CD8-positive, alpha-beta memory T cell (primary cell): ENCODE measurements at regions not wholly inside any gene's neighbourhood (a gene's known extent, or its start where the extent isn't known, plus 50 kb on each side); places are given as distances from the start of the nearest gene placed in this dataset.

Experiments
- CTCF ChIA-PET: fragments of 350-600 bp; sonication (Branson Sonifier 250); formaldehyde crosslinking; loops from one replicate; lab custom pipeline; 2021; ENCODE audit warnings: antibody characterized with exemption; lab: Charles Lee
- POLR2A ChIA-PET: fragments of 350-600 bp; sonication (Branson Sonifier 250); formaldehyde crosslinking; loops from one replicate; lab custom pipeline; 2021; ENCODE audit warnings: antibody characterized with exemption; lab: Charles Lee
- DNase-seq, 5 donors: peaks; one replicate each; pipeline versions ENCODE4 v3.0.0 to v3.0.0-alpha.2; 2020 to 2022; ENCODE audit warnings: mixed read lengths in 1 of 5
- H3K27ac ChIP-seq: one replicate; pipeline ENCODE4 v1.7.0; 2013; ENCODE audit warnings: low read depth, mild to moderate bottlenecking, low read length, moderate library complexity
- H3K27me3 ChIP-seq: 2 replicates; pipeline ENCODE4 v1.7.0; 2013; ENCODE audit warnings: low read length, mild to moderate bottlenecking; ENCODE audit not compliant: insufficient read depth, poor library complexity, severe bottlenecking
- H3K36me3 ChIP-seq: 2 replicates; pipeline ENCODE4 v1.7.0; 2013; ENCODE audit warnings: mild to moderate bottlenecking, low read length, moderate library complexity; ENCODE audit not compliant: insufficient read depth
- H3K4me1 ChIP-seq: 2 replicates; pipeline ENCODE4 v1.7.0; 2013; ENCODE audit warnings: mild to moderate bottlenecking, low read length, moderate library complexity; ENCODE audit not compliant: insufficient read depth
- H3K4me3 ChIP-seq: 2 replicates; pipeline ENCODE4 v1.7.0; 2013; ENCODE audit warnings: mild to moderate bottlenecking, low read length
- H3K9me3 ChIP-seq: 2 replicates; pipeline ENCODE4 v1.7.0; 2013; ENCODE audit warnings: mild to moderate bottlenecking, low read length
- H3K27ac Mint-ChIP-seq, 8 donors: one replicate each; pipeline ENCODE4 v1.8.0; 2020 to 2021; ENCODE audit warnings: mixed read lengths in 8 of 8, mild to moderate bottlenecking in 6 of 8, inconsistent platforms in 3 of 8, moderate library complexity in 3 of 8
- H3K27me3 Mint-ChIP-seq, 2 donors: one replicate each; pipeline ENCODE4 v1.8.0; 2020 to 2021; ENCODE audit warnings: mixed read lengths in 2 of 2, mild to moderate bottlenecking in 1 of 2, moderate library complexity in 1 of 2
- H3K36me3 Mint-ChIP-seq, 3 donors: one replicate each; pipeline ENCODE4 v1.8.0; 2020 to 2021; ENCODE audit warnings: mixed read lengths in 3 of 3, inconsistent platforms in 1 of 3, mild to moderate bottlenecking in 1 of 3
- H3K4me1 Mint-ChIP-seq, 3 donors: one replicate each; pipeline ENCODE4 v1.8.0; 2020 to 2021; ENCODE audit warnings: mixed read lengths in 3 of 3, inconsistent platforms in 1 of 3, mild to moderate bottlenecking in 1 of 3
- H3K4me3 Mint-ChIP-seq, 7 donors: one replicate each; pipeline ENCODE4 v1.8.0; 2020 to 2021; ENCODE audit warnings: mixed read lengths in 7 of 7, mild to moderate bottlenecking in 6 of 7, moderate library complexity in 4 of 7, inconsistent platforms in 2 of 7
- H3K9me3 Mint-ChIP-seq, 5 donors: one replicate each; pipeline ENCODE4 v1.8.0; 2020 to 2022; ENCODE audit warnings: mixed read lengths in 5 of 5, mild to moderate bottlenecking in 3 of 5, moderate library complexity in 2 of 5, inconsistent platforms in 1 of 5

DNA sequence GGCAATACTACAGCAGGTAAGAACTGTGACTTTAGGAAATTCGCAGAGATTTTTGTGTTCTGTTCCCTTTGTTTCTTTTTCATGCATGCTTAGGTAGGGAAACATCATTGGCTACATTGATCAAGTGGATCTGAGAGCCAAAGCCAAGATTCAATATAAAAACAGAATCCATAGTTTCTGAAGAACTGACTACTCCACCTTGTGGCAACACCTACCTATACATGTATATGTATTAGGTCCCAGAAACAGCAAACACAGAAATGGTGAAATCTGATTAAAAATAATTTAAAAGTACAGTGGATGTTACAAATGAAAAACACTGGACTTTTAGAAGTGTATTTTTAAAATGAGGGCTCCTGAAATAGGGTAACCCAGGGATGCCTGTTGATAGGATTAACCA lies 322.6 kb upstream of the MAOA start:
- no peak for DNase-seq

DNA sequence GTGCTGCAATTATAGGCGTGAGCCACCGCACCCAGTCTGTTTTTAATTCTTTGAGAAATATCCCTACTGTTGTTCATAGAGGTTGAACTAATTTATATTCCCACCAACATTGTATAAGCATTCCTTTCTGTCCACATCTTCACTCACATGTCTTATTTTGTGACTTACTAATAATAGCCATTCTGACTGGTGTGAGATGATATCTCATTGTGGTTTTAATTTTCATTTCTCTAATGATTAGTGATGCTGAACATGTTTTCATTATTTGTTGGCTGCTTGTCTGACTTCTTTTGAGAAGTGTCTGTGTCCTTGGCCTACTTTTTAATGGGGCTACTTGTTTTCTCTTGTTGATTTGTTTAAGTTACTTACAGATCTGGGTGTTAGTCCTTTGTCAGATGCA lies 310.9 kb upstream of the MAOA start:
- H3K36me3 ChIP-seq = no peaks in the 10 kb centered on the region
- no peak overlapping the region for H3K27ac ChIP-seq
- ChIA-PET CTCF (no interaction called here), POLR2A (no interaction called here)
- H3K36me3 Mint-ChIP-seq = no peaks in the 10 kb centered on the region
- no peaks in the 10 kb centered on the region for H3K27me3 ChIP-seq
- peaks cover 0 to 10% of the 10 kb centered on the region in 2 donors for H3K27me3 Mint-ChIP-seq
- no peaks in the 10 kb centered on the region for H3K9me3 Mint-ChIP-seq
- no peak overlapping the region for H3K27ac Mint-ChIP-seq
- H3K4me3 ChIP-seq = no peak overlapping the region
- no peak for DNase-seq
- H3K4me1 ChIP-seq = no peaks in the 10 kb centered on the region
- peaks cover 0 to 5% (median 3%) of the 10 kb centered on the region in 3 donors for H3K4me1 Mint-ChIP-seq
- H3K4me3 Mint-ChIP-seq = no peak overlapping the region
- no peaks in the 10 kb centered on the region for H3K9me3 ChIP-seq

More for the DNA sequence above, 322.6 kb upstream of the MAOA start:
- no peaks in the 10 kb centered on the region for H3K4me1 ChIP-seq
- no peak overlapping the region for H3K4me3 Mint-ChIP-seq
- CTCF ChIA-PET = no interaction called here
- POLR2A ChIA-PET = no interaction called here
- H3K36me3 Mint-ChIP-seq = peaks cover 0 to 17% (median 0%) of the 10 kb centered on the region in 3 donors
- no peak overlapping the region for H3K4me3 ChIP-seq
- peaks cover 3 to 32% (median 20%) of the 10 kb centered on the region in 5 donors for H3K9me3 Mint-ChIP-seq
- H3K27ac ChIP-seq = no peak overlapping the region
- H3K36me3 ChIP-seq = no peaks in the 10 kb centered on the region
- H3K9me3 ChIP-seq = no peaks in the 10 kb centered on the region
- no peaks in the 10 kb centered on the region for H3K27me3 ChIP-seq
- no peaks in the 10 kb centered on the region for H3K27me3 Mint-ChIP-seq
- no peak overlapping the region for H3K27ac Mint-ChIP-seq
- H3K4me1 Mint-ChIP-seq = peaks cover 0 to 5% (median 0%) of the 10 kb centered on the region in 3 donors

- Mint-ChIP-seq H3K4me1 (peaks cover 3 to 5% (median 3%) of the 10 kb centered on the region in 3 donors), H3K9me3 (no peaks in the 10 kb centered on the region), H3K36me3 (peaks cover 0 to 2% (median 0%) of the 10 kb centered on the region in 3 donors), H3K4me3 (no peak overlapping the region), H3K27ac (no peak overlapping the region), H3K27me3 (peaks cover 0 to 10% of the 10 kb centered on the region in 2 donors)
- DNase-seq = peak in 3 of 5 donors; percentile 5 to 47 (median 21)
- no peak overlapping the region for H3K4me3 ChIP-seq
- peaks cover 3% of the 10 kb centered on the region for H3K4me1 ChIP-seq
- no peaks in the 10 kb centered on the region for H3K27me3 ChIP-seq
- no peaks in the 10 kb centered on the region for H3K9me3 ChIP-seq
- POLR2A ChIA-PET = no interaction called here
- H3K36me3 ChIP-seq = no peaks in the 10 kb centered on the region
- no peak overlapping the region for H3K27ac ChIP-seq
- CTCF ChIA-PET = interaction anchor here (0.8 to 1.1 kb wide), 2 partner anchors 14 to 208 kb away, joined by 3 to 4 read pairs; no protein-coding TSS in a partner anchor
These were observed 306.7 kb upstream of the MAOA start for GRCh38 chrX:43349363-43349762.

DNA sequence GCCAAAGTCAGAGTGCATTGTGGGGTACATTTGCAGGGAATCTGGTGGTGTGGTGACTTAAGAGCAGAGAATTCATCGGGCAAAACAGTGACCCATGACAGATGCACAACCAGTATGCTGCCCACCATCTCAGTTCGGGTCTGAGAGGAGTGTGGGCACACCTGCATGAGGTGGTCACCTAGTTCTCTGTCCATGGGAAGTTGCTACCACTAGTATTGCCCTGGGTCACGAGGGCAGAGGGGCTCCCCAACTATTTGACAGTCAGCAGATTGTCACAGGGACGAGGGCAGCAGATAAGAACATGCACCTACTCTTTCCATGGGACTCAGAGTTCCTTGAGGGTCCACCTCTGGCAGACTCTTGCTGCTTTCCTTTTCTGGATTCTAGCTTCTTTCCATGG lies 305.2 kb upstream of the MAOA start:
- H3K9me3 ChIP-seq = no peaks in the 10 kb centered on the region
- H3K27ac ChIP-seq = no peak overlapping the region
- H3K4me1 ChIP-seq = peaks cover 3% of the 10 kb centered on the region
- ChIA-PET CTCF (no interaction called here), POLR2A (no interaction called here)
- H3K4me1 Mint-ChIP-seq = peaks cover 3% of the 10 kb centered on the region in 3 donors
- no peak for DNase-seq
- H3K36me3 Mint-ChIP-seq = peaks cover 0 to 3% (median 0%) of the 10 kb centered on the region in 3 donors
- no peak overlapping the region for H3K4me3 Mint-ChIP-seq
- H3K9me3 Mint-ChIP-seq = no peaks in the 10 kb centered on the region
- H3K36me3 ChIP-seq = no peaks in the 10 kb centered on the region
- no peak overlapping the region for H3K27ac Mint-ChIP-seq
- peaks cover 0 to 10% of the 10 kb centered on the region in 2 donors for H3K27me3 Mint-ChIP-seq
- H3K27me3 ChIP-seq = no peaks in the 10 kb centered on the region
- H3K4me3 ChIP-seq = no peak overlapping the region

- no peak for DNase-seq
- no peaks in the 10 kb centered on the region for H3K4me1 Mint-ChIP-seq
- Histone ChIP-seq H3K36me3 (no peaks in the 10 kb centered on the region), H3K4me3 (no peak overlapping the region), H3K9me3 (no peaks in the 10 kb centered on the region), H3K4me1 (no peaks in the 10 kb centered on the region), H3K27ac (no peak overlapping the region), H3K27me3 (no peaks in the 10 kb centered on the region)
- ChIA-PET POLR2A (no interaction called here), CTCF (no interaction called here)
- H3K27me3 Mint-ChIP-seq = peaks cover 0 to 6% of the 10 kb centered on the region in 2 donors
- no peaks in the 10 kb centered on the region for H3K9me3 Mint-ChIP-seq
- no peak overlapping the region for H3K4me3 Mint-ChIP-seq
- H3K36me3 Mint-ChIP-seq = peaks cover 0 to 3% (median 0%) of the 10 kb centered on the region in 3 donors
- H3K27ac Mint-ChIP-seq = no peak overlapping the region
These were observed 298.4 kb upstream of the MAOA start for GRCh38 chrX:43357741-43358140.

DNA sequence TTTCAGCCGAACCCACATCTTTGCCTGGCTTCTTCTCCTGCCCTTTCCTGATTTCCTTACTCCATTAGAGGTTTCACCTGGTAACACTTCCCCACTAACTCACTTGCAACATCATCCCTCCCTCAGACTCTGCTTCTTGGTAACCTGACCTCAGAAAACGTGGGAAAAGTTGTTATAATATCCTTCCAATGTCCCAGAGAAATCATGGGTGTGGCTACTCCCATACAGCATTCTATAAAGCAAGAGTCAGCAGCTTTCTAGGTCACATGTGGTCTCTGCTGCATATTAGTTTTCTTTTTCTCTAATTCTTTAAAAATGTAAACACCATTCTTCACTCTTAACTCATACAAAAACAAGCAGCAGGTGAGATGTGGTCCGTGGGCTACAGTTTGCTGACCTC lies 283.1 kb upstream of the MAOA start:
- peaks cover 4 to 17% (median 10%) of the 10 kb centered on the region in 5 donors for H3K9me3 Mint-ChIP-seq
- H3K4me3 ChIP-seq = no peak overlapping the region
- POLR2A ChIA-PET = no interaction called here
- H3K27ac Mint-ChIP-seq = no peak overlapping the region
- no peaks in the 10 kb centered on the region for H3K4me1 ChIP-seq
- H3K36me3 Mint-ChIP-seq = peaks cover 0 to 4% (median 3%) of the 10 kb centered on the region in 3 donors
- no peaks in the 10 kb centered on the region for H3K36me3 ChIP-seq
- CTCF ChIA-PET = no interaction called here
- H3K4me3 Mint-ChIP-seq = no peak overlapping the region
- H3K27me3 ChIP-seq = no peaks in the 10 kb centered on the region
- H3K4me1 Mint-ChIP-seq = no peaks in the 10 kb centered on the region
- no peak for DNase-seq
- H3K27ac ChIP-seq = no peak overlapping the region
- H3K27me3 Mint-ChIP-seq = peaks cover 0 to 3% of the 10 kb centered on the region in 2 donors
- H3K9me3 ChIP-seq = no peaks in the 10 kb centered on the region

- no peaks in the 10 kb centered on the region for H3K4me1 Mint-ChIP-seq
- POLR2A ChIA-PET = no interaction called here
- Histone ChIP-seq H3K9me3 (no peaks in the 10 kb centered on the region), H3K27me3 (no peaks in the 10 kb centered on the region), H3K36me3 (no peaks in the 10 kb centered on the region), H3K27ac (no peak overlapping the region), H3K4me1 (no peaks in the 10 kb centered on the region), H3K4me3 (no peak overlapping the region)
- peaks cover 0 to 2% (median 0%) of the 10 kb centered on the region in 3 donors for H3K36me3 Mint-ChIP-seq
- no peak overlapping the region for H3K27ac Mint-ChIP-seq
- H3K4me3 Mint-ChIP-seq = no peak overlapping the region
- CTCF ChIA-PET = no interaction called here
- DNase-seq = no peak
- H3K9me3 Mint-ChIP-seq = peaks cover 0 to 14% (median 8%) of the 10 kb centered on the region in 5 donors
- peaks cover 0 to 4% of the 10 kb centered on the region in 2 donors for H3K27me3 Mint-ChIP-seq
These were observed 281.0 kb upstream of the MAOA start for GRCh38 chrX:43375136-43375535.

DNA sequence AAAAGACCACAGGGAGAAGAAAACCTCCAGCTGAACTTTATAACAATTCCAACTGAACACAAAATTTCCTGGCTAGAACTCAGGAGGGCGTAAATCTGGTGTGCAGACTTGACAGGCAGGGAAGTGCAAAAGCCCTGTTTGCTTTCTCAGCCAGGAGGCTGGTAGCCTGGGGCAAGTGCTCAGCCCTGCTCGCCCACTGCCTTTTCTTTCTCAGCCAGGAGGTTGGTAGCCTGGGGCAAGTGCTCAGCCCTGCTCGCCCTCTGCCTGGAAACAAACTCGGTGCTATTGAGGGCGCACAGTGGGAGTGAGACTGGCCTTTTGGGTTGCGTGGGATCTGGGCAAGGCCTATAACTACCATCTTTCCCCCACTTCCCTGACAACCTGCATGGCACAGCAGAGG lies 275.4 kb upstream of the MAOA start:
- no peak for DNase-seq
- no peak overlapping the region for H3K4me3 Mint-ChIP-seq
- peaks cover 0 to 5% of the 10 kb centered on the region in 2 donors for H3K27me3 Mint-ChIP-seq
- no peaks in the 10 kb centered on the region for H3K9me3 ChIP-seq
- ChIA-PET CTCF (no interaction called here), POLR2A (no interaction called here)
- no peaks in the 10 kb centered on the region for H3K4me1 ChIP-seq
- no peak overlapping the region for H3K27ac ChIP-seq
- H3K27me3 ChIP-seq = no peaks in the 10 kb centered on the region
- no peaks in the 10 kb centered on the region for H3K4me1 Mint-ChIP-seq
- H3K4me3 ChIP-seq = no peak overlapping the region
- peaks cover 0 to 7% (median 2%) of the 10 kb centered on the region in 3 donors for H3K36me3 Mint-ChIP-seq
- H3K27ac Mint-ChIP-seq = no peak overlapping the region
- peaks cover 0 to 2% (median 0%) of the 10 kb centered on the region in 5 donors for H3K9me3 Mint-ChIP-seq
- H3K36me3 ChIP-seq = no peaks in the 10 kb centered on the region
